Stimulated activated CD8-positive, alpha-beta memory T cell treated with anti-CD3 and anti-CD28 coated beads, Interleukin-7, amount 100 ng/mL, for 24 hours (primary cell): ENCODE measurements at regions not wholly inside any gene's neighbourhood (a gene's known extent, or its start where the extent isn't known, plus 50 kb on each side); places are given as distances from the start of the nearest gene placed in this dataset.

Experiments used
- DNase-seq: peaks from one replicate; pipeline ENCODE4 v3.0.0-alpha.2; 2020; ENCODE audit warnings: low read depth

- no peak for DNase-seq
These were observed 146.6 kb downstream of the AASDH start for GRCh38 chr4:56240554-56241174.

DNA sequence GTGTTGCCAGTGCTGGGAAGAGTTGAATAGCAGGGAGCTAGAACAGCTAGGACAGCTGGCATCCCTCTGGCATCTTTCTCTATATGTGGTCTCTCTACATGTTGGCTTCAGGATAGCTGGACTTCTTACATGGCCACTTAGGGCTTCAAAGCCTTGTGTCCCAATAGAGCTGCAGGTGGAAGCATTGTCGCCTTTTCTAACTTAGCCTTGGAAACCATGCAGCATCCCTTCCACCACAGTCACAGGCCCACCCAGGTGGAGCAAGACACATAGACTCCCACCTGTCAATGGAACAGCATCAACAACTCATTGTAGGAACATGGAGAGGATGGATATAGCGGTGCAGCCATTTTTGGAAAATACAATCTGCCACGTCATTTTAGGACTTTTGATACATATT is 149.0 kb downstream of the AASDH start:
- no peak for DNase-seq

DNA sequence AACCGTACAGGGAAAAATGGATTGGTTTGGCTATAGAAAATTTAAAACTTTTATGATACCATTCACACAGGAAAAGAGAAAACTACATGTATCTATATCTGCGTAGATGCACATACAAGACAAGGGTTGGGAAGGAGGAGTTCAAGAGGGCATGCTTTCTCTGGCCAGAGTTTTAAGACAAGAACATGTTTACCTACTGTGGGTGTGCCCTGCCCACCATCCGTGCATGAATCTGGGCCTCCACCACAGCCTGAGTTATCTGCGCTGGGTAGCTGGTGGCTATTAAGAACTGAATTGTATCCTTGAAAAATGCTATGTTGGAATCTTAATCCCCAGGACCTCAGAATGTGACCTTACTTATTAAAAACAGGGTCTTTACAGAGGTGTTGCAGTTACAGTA is 151.6 kb downstream of the AASDH start:
- DNase-seq: no peak

GRCh38 chr4:56235011-56235410 is 152.3 kb downstream of the AASDH start:
- no peak for DNase-seq

- DNase-seq: no peak
These were observed 153.2 kb downstream of the AASDH start for GRCh38 chr4:56234098-56234497.

DNA sequence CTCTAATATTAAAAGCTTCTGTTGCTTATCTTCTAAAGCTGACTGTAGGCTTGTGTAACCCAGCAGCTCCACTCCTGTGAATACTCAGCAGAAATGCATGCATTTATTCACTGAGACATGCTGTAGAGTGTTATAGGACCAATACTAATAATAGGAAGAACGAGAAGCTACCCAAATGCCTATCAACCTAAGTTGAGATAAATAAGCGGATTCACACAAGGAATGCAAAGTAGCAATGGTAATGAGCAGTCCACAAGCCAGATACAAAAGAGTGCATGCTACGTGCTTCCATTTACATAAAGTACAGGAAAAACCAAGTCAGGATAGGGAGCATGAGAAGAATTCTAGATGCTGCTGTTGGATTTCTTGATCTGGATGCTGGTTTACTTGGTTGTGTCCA is 155.9 kb downstream of the AASDH start:
- DNase-seq: no peak

- DNase-seq: no peak
These were observed 157.3 kb downstream of the AASDH start for GRCh38 chr4:56229947-56230346.

GRCh38 chr4:56227301-56227835 is 159.9 kb downstream of the AASDH start:
- DNase-seq: no peak

GRCh38 chr4:56226579-56226978 is 160.7 kb downstream of the AASDH start:
- no peak for DNase-seq

DNA sequence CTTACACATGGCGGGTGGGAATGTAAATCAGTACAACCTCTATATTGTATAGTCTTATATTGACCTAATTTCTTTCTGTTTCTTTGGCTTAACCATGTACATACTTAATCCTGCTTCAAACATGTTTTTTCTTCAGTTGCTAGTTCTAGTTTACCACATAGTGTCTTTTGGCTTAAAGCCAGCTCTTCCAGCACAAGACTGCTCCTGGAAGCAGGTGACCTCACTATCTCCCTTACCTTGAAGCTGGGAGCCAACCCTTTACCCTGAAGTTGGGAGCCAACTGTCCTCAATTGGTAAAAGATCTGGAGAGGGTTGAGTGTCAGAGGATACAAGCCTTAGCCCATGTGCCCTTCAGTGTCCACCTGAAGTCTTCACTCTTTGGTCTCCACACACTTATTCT is 162.7 kb downstream of the AASDH start:
- DNase-seq: no peak

GRCh38 chr4:56222514-56222913 is 164.8 kb downstream of the AASDH start:
- no peak for DNase-seq

- no peak for DNase-seq
These were observed 167.0 kb downstream of the AASDH start for GRCh38 chr4:56220261-56220660.

- no peak for DNase-seq
These were observed 167.8 kb downstream of the AASDH start for GRCh38 chr4:56219447-56219846.

GRCh38 chr4:56218230-56218895 is 168.9 kb downstream of the AASDH start:
- DNase-seq: no peak

DNA sequence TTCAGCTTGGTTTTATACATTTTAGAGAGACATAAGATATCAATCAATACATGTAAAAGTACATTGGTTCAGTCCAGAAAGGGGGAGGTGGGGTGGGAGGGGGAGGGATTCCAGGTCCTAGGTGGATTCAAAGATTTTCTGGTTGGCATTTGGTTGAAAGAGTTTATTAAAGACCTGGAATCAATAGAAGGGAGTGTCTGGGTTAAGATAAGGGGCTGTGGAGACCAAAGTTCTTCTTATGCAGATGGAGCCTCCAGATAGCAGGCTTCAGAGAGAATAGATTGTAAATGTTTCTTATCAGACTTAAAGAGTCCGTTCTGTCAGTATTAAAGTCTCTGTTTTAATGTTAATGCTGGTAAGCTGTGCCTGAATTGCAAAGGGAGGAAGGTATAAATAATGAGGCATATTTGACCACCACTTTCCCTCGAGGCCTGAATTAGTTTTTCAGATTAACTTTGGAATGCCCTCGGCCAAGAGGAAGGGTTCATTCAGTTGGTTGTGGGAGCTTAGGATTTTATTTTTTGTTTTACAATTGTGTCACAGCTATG is 169.9 kb downstream of the AASDH start:
- DNase-seq: no peak

GRCh38 chr4:56215901-56216300 is 171.4 kb downstream of the AASDH start:
- no peak for DNase-seq

GRCh38 chr4:56215141-56215783 is 172.0 kb downstream of the AASDH start:
- no peak for DNase-seq

GRCh38 chr4:56213543-56213942 is 173.7 kb downstream of the AASDH start:
- DNase-seq: no peak

GRCh38 chr4:56212774-56213173 is 174.5 kb downstream of the AASDH start:
- DNase-seq: no peak

GRCh38 chr4:56211202-56211601 is 176.1 kb downstream of the AASDH start:
- no peak for DNase-seq

- DNase-seq: no peak
These were observed 176.9 kb downstream of the AASDH start for GRCh38 chr4:56210397-56210796.

- DNase-seq: no peak
These were observed 177.5 kb downstream of the AASDH start for GRCh38 chr4:56209767-56210166.

DNA sequence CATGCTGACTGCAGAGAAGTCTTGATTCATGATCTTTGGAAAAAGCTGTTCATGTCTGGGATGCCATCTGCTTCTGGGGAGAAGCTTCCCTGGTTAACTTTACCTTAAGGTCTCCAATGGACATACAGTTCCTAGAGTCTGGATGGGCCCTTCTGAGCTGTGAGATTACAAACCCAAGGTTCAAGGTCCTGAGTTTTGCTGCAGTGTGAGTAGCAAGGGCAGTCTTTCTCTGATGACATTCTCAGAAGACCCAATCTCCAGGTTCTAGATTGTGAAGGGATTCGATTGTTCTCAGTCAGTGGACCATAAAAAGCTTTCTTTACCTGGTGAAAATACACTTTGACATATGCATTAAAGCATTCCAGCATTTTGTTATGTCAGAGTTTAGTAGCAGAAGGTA is 179.2 kb downstream of the AASDH start:
- no peak for DNase-seq
